ENCODE measurements at regions not wholly inside any gene's neighbourhood (a gene's known extent, or its start where the extent isn't known, plus 50 kb on each side); places are given as distances from the start of the nearest gene placed in this dataset.

DNA sequence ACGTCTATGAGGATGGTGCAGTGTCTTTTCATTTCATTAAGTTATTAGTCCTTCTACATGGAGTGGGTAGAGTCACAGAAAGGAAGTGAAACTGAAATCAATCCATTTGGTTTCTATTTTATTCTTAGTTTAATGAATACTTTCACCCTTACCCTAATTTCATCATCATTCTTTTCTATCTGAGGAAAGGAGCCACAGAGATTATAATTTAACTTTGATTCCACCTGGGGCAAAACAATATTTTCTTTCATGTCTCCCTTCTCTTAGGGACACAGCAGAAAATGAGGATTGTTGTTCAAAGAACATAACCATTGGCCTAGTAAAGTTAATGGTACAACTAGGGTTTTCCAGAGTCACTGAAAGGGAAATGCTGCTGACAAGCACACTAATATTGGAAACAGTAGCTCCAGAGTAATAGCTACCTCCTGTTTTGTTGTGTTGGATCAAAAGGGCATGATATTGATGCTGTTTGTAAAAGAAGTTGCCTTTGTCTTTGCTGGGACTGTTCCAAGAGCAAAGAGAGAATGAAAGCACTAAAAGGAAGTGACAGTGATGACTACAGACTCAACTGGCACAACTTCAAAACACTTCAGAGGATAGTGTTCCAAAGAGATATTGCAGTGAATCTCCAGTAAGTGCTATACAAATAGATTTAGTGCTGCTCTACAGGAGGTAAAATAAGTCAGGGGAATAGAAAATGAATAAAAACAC lies 247.1 kb upstream of the PITX2 start:
- no peak for TF ChIP-seq CTCF (IDR thresholded peaks at IDR 0.05 in 4 of 5, conservative IDR thresholded peaks at IDR 0.05 in 1 of 5)
- no peak for TF ChIP-seq POLR2A (IDR thresholded peaks at IDR 0.05)
